PC-9 (cell line): ENCODE measurements at regions not wholly inside any gene's neighbourhood (a gene's known extent, or its start where the extent isn't known, plus 50 kb on each side); places are given as distances from the start of the nearest gene placed in this dataset.

Experiments
- EZH2 ChIP-seq: fragments of 200-600 bp; sonication (generic); IDR thresholded peaks from 2 replicates; pipeline ENCODE4 v1.8.0; 2017; ENCODE audit warnings: antibody characterized with exemption, low read depth
- TF ChIP-seq, protein P1 (sequence below): fragments of 200-600 bp; sonication (generic); conservative IDR thresholded peaks from 2 replicates; pipeline ENCODE4 v1.6.1; 2017; ENCODE audit warnings: mixed run types, antibody characterized with exemption, mild to moderate bottlenecking, moderate library complexity

DNA sequence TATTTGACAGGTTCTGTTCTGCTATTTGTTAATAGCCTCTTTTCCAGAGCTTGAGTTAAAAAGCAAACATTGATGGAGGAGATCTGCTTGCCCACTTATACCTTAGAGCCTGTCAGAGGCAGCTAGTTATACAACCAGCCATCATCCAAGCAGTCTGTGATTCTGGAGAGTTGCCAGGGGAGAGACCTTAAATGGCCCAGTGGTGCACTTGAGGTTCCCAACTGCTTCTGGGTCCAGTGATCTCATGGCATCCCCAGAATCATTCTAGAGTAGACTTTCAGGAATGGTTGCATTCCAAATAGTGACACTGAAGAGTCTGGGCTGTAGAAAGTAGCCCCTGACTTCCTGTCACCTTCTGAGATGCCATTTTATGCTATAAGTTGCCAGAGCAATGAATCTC lies 160.7 kb downstream of the FHIP1A start:
- TF ChIP-seq, protein P1, sequence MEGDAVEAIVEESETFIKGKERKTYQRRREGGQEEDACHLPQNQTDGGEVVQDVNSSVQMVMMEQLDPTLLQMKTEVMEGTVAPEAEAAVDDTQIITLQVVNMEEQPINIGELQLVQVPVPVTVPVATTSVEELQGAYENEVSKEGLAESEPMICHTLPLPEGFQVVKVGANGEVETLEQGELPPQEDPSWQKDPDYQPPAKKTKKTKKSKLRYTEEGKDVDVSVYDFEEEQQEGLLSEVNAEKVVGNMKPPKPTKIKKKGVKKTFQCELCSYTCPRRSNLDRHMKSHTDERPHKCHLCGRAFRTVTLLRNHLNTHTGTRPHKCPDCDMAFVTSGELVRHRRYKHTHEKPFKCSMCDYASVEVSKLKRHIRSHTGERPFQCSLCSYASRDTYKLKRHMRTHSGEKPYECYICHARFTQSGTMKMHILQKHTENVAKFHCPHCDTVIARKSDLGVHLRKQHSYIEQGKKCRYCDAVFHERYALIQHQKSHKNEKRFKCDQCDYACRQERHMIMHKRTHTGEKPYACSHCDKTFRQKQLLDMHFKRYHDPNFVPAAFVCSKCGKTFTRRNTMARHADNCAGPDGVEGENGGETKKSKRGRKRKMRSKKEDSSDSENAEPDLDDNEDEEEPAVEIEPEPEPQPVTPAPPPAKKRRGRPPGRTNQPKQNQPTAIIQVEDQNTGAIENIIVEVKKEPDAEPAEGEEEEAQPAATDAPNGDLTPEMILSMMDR = no peak
- no peak for TF ChIP-seq EZH2
